HG02938 (cell line): ENCODE measurements at regions not wholly inside any gene's neighbourhood (a gene's known extent, or its start where the extent isn't known, plus 50 kb on each side); places are given as distances from the start of the nearest gene placed in this dataset.

ENCODE experiments used
- ATAC-seq: cut with Tn5 transposase; IDR thresholded peaks from one replicate; pipeline ENCODE4 v1.9.1; 2021; ENCODE audit warnings: mild to moderate bottlenecking, moderate library complexity; ENCODE audit not compliant: unreplicated experiment

GRCh38 chr9:1832960-1833359 lies 182.2 kb upstream of the SMARCA2 start:
- no peak for ATAC-seq

GRCh38 chr9:1837453-1838084 lies 177.6 kb upstream of the SMARCA2 start:
- peak; percentile 60 for ATAC-seq

GRCh38 chr9:1839909-1840308 lies 175.2 kb upstream of the SMARCA2 start:
- ATAC-seq = no peak

GRCh38 chr9:1845425-1845824 lies 169.7 kb upstream of the SMARCA2 start:
- no peak for ATAC-seq

GRCh38 chr9:1855726-1856125 lies 159.4 kb upstream of the SMARCA2 start:
- ATAC-seq = no peak

GRCh38 chr9:1857808-1858207 lies 157.3 kb upstream of the SMARCA2 start:
- no peak for ATAC-seq

GRCh38 chr9:1869843-1870242 lies 145.3 kb upstream of the SMARCA2 start:
- ATAC-seq = peak; percentile 81

- no peak for ATAC-seq
Measured at GRCh38 chr9:1870915-1871314, 144.2 kb upstream of the SMARCA2 start.

- no peak for ATAC-seq
Measured at GRCh38 chr9:1871626-1872419, 143.3 kb upstream of the SMARCA2 start.

GRCh38 chr9:1875251-1875851 lies 139.8 kb upstream of the SMARCA2 start:
- ATAC-seq = no peak

GRCh38 chr9:1875921-1876448 lies 139.2 kb upstream of the SMARCA2 start:
- peak; percentile 71 for ATAC-seq

GRCh38 chr9:1876891-1877496 lies 138.2 kb upstream of the SMARCA2 start:
- peak; percentile 12 for ATAC-seq

GRCh38 chr9:1877951-1878350 lies 137.2 kb upstream of the SMARCA2 start:
- ATAC-seq = no peak

- no peak for ATAC-seq
Measured at GRCh38 chr9:1878811-1879210, 136.3 kb upstream of the SMARCA2 start.

- peak; percentile 41 for ATAC-seq
Measured at GRCh38 chr9:1879501-1879900, 135.6 kb upstream of the SMARCA2 start.

GRCh38 chr9:1880038-1880565 lies 135.0 kb upstream of the SMARCA2 start:
- no peak for ATAC-seq

GRCh38 chr9:1881708-1882295 lies 133.3 kb upstream of the SMARCA2 start:
- ATAC-seq = no peak

- no peak for ATAC-seq
Measured at GRCh38 chr9:1882711-1883403, 132.3 kb upstream of the SMARCA2 start.

- ATAC-seq = no peak
Measured at GRCh38 chr9:1890201-1890600, 124.9 kb upstream of the SMARCA2 start.

- ATAC-seq = no peak
Measured at GRCh38 chr9:1890816-1891215, 124.3 kb upstream of the SMARCA2 start.
